ENCODE measurements at regions not wholly inside any gene's neighbourhood (a gene's known extent, or its start where the extent isn't known, plus 50 kb on each side); places are given as distances from the start of the nearest gene placed in this dataset.

DNA sequence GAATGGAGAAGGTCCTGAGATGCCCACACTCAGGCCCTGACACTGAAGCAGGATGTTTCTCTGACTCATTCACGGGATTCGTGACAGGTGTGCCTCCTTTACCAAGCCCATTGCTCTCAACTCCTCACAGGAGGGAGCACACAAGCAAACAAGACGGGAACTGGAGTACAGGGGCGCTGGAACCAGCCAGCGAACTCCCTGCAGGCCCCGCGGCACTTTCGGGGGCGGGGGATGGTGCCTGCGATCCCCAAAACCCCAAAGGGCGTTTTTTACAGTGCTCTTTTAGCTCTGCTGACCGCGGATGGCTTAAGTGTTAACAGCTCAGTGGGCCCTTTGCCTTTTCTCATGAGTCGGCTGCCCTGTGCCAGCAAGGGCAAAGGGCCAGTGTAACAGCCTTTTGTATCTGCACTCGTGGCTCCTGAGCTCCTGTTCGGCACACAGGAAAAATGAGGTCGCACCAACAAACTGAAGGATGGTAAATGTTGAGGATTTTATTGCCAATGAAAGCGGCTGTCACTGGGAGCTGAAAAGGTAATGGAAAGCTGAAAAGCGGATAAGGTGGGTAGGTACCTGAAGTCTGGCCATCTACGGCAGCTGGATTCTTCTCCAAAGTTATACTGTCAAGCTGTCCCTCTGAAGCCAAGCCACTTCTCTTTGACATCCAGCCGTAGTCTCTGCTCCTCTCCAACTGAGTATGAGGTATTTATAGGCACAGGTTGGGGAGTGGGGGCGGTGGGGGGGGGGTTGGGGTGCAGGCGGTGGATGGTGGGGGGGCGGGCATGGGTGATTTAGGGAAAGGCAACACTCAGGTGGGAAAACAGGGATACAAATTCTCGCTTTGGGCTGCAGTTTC is 65.0 kb upstream of the TRPC4 start:
- Mint-ChIP-seq H3K9me3 (no peaks in the 10 kb centered on the region), H3K27ac (no peak overlapping the region), H3K27me3 (no peaks in the 10 kb centered on the region), H3K4me3 (no peak overlapping the region), H3K4me1 (no peaks in the 10 kb centered on the region), H3K36me3 (ENCODE audit: low read depth) (no peaks in the 10 kb centered on the region)
- DNase-seq: no peak
- ChIA-PET POLR2A (no interaction called here), CTCF (no interaction called here)

DNA sequence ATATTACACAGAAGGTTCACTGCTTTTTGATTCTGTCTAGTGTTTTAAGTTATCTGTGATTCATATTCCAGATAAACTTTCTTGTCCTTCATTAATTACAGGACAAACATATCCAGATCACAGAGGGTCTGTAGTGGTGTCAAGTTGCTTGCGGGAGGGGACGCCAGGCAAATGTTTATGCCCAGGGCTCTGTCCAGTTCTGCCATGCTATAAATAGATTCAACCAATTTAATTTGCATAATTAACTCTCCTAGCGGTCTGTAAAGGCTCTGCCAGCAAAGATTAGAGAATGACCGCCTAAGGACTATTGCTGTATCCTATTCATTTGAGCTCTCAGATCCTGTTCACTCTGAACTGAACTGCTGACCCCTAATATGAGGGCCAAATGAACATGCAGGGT is 59.7 kb upstream of the TRPC4 start:
- Mint-ChIP-seq H3K9me3 (no peaks in the 10 kb centered on the region), H3K27me3 (no peaks in the 10 kb centered on the region), H3K36me3 (ENCODE audit: low read depth) (no peaks in the 10 kb centered on the region), H3K4me3 (no peak overlapping the region), H3K4me1 (no peaks in the 10 kb centered on the region), H3K27ac (no peak overlapping the region)
- CTCF ChIA-PET: no interaction called here
- no peak for DNase-seq
- POLR2A ChIA-PET: no interaction called here

DNA sequence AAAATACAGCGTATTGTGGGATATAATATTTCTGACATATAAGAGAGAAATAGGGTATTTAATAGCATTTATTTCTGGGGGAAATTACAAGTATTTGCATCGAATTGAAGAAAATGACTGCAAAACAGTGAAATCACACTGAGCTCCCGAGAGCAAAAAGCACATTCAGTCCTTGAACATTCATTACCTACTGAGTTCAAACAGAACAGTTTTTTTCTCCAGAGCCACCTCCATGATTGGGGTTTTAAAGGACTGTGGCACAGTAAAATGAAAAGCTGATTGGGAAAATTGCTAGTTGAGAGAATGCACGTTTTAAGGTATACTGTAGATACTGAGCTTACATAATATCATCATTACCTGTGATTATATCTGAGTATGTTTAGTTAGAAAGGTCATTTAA is 58.0 kb upstream of the TRPC4 start:
- ChIA-PET CTCF (no interaction called here), POLR2A (no interaction called here)
- no peak for DNase-seq
- no peak overlapping the region for H3K27ac Mint-ChIP-seq
- H3K4me1 Mint-ChIP-seq: no peaks in the 10 kb centered on the region
- H3K36me3 Mint-ChIP-seq (ENCODE audit: low read depth): no peaks in the 10 kb centered on the region
- no peaks in the 10 kb centered on the region for H3K9me3 Mint-ChIP-seq
- H3K4me3 Mint-ChIP-seq: no peak overlapping the region
- no peaks in the 10 kb centered on the region for H3K27me3 Mint-ChIP-seq

DNA sequence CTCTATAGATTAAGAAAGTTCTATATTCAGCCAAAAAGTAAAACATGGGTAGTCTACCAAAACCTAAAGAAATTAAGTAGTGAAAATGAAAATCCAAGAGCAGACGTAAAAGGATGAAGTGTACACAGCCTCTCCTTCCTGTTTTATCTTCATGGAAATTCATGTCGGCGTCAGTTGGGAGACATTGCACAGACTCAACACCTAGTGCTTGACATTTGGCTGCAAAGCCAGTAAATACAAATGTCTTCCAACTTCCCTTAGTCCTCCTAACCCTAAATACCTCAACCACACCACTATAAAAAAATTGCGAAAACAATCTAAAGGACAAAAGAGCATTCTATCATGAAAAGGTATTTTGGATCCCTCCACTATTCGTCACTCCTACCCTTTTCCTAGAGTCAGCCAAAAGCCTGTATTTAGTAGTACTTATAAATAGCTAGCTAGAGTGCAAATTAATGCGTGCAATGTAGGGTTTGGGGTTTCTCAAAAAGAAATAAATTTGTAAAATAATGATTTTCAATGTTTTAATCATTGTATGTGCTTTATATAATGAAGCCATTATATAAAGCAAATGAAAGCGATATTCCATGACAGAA is 56.4 kb upstream of the TRPC4 start:
- ChIA-PET CTCF (no interaction called here), POLR2A (no interaction called here)
- Mint-ChIP-seq H3K27ac (no peak overlapping the region), H3K4me1 (no peaks in the 10 kb centered on the region), H3K9me3 (no peaks in the 10 kb centered on the region), H3K36me3 (ENCODE audit: low read depth) (no peaks in the 10 kb centered on the region), H3K4me3 (no peak overlapping the region), H3K27me3 (no peaks in the 10 kb centered on the region)
- no peak for DNase-seq

DNA sequence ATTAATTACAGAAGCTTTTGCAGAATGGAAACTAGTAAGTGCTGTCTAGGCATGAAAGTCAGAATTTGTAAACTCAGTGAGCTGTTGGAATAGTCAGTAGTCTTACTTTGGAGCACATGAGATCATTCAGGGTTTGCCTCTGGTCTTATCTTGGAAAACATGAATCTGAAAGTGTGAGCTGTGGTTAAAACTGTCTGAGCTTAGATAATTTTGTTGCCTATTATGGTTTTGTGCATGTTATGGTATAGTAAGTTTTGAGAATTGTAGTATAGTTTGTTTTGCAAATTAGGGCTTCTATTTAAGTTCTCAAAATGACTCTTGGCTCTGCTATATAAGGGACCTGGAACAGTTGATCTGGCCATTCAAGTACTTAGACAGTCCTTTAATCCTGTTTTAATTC is 53.7 kb upstream of the TRPC4 start:
- H3K27ac Mint-ChIP-seq: no peak overlapping the region
- no peaks in the 10 kb centered on the region for H3K9me3 Mint-ChIP-seq
- DNase-seq: no peak
- H3K4me3 Mint-ChIP-seq: no peak overlapping the region
- no peaks in the 10 kb centered on the region for H3K36me3 Mint-ChIP-seq (ENCODE audit: low read depth)
- CTCF ChIA-PET: no interaction called here
- no peaks in the 10 kb centered on the region for H3K27me3 Mint-ChIP-seq
- POLR2A ChIA-PET: no interaction called here
- no peaks in the 10 kb centered on the region for H3K4me1 Mint-ChIP-seq

DNA sequence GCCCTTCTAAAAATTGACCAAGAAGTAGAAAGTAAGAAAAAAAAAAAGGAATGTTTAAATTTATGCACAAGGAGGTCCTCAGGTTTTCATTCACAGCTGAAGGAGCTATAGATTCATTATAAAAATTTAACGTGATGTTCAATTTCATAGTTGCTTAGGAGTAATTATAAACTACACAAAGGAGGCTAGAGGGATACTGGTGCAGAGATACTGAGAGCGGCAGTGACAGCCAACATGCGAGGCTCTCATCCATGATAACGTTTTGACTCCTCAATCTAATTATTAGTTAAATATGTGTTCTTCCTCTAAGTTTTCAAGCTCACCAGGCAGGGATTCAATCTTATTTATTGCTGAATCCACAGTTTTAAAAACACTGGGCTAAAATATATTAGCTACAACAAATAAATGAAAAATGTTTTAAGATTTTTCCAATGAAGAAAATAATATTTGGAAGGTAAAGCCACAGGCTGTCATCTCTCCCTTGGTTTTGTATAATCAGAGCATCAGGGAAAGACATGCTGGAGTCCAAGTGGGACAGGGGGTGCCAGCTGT is 49.8 kb upstream of the TRPC4 start:
- Mint-ChIP-seq H3K9me3 (peaks cover 2% of the 10 kb centered on the region), H3K27ac (no peak overlapping the region), H3K4me3 (no peak overlapping the region), H3K27me3 (no peaks in the 10 kb centered on the region), H3K4me1 (no peaks in the 10 kb centered on the region), H3K36me3 (ENCODE audit: low read depth) (no peaks in the 10 kb centered on the region)
- POLR2A ChIA-PET: no interaction called here
- CTCF ChIA-PET: no interaction called here
- DNase-seq: no peak

All from activated CD4-positive, alpha-beta T cell treated with anti-CD3 and anti-CD28 coated beads, Interleukin-2, amount 10 ng/mL, durations not matched to agents 7 days and 5 days (primary cell).